K562 (cell line): ENCODE measurements at regions not wholly inside any gene's neighbourhood (a gene's known extent, or its start where the extent isn't known, plus 50 kb on each side); places are given as distances from the start of the nearest gene placed in this dataset.

Experiments
- ATF2 ChIP-seq: sonication (generic); formaldehyde crosslinking; IDR thresholded peaks from 2 replicates; pipeline ENCODE4 v1.8.1; 2022; ENCODE audit warnings: missing genetic modification reagents
- ATF3 ChIP-seq, 2 experiments: fragments of 450-650 bp in 1 of 2; sonication (generic) in 1 of 2; formaldehyde crosslinking in 1 of 2; IDR thresholded peaks in 1 of 2; conservative IDR thresholded peaks in 1 of 2; 2 replicates each; pipeline versions ENCODE4 v1.6.1 to v1.8.1; 2016 to 2023; ENCODE audit warnings: mild to moderate bottlenecking in 2 of 2, moderate library complexity in 2 of 2, inconsistent platforms in 1 of 2, missing genetic modification reagents in 1 of 2
- CREB5 ChIP-seq: fragments of 250-450 bp; sonication (Bioruptor Pico); IDR thresholded peaks from 2 replicates; pipeline ENCODE4 v1.5.0; 2020; ENCODE audit warnings: mild to moderate bottlenecking
- EGR1 ChIP-seq: fragments of 450-650 bp; conservative IDR thresholded peaks from 2 replicates; pipeline ENCODE4 v1.6.1; 2017; ENCODE audit warnings: mild to moderate bottlenecking
- FOXO4 ChIP-seq: fragments of 450-650 bp; formaldehyde crosslinking; IDR thresholded peaks from 2 replicates; pipeline ENCODE4 v1.4.0; 2020; ENCODE audit warnings: mild to moderate bottlenecking, moderate library complexity
- GABPB1 ChIP-seq: sonication (generic); formaldehyde crosslinking; IDR thresholded peaks from 2 replicates; pipeline ENCODE4 v1.8.0; 2022; ENCODE audit warnings: mild to moderate bottlenecking, missing genetic modification reagents
- GTF2F1 ChIP-seq: IDR thresholded peaks from 2 replicates; pipeline ENCODE4 v1.6.1; 2011; ENCODE audit warnings: low read depth, low read length, improper control_type of control experiment
- HMBOX1 ChIP-seq: sonication (generic); IDR thresholded peaks from 2 replicates; pipeline ENCODE4 v1.6.1; 2016
- HMGXB4 ChIP-seq: sonication (generic); formaldehyde crosslinking; IDR thresholded peaks from 2 replicates; pipeline ENCODE4 v1.8.1; 2023; ENCODE audit warnings: mild to moderate bottlenecking, missing genetic modification reagents
- NFRKB ChIP-seq: fragments of 450-650 bp; IDR thresholded peaks from 2 replicates; pipeline ENCODE4 v1.6.1; 2016; ENCODE audit warnings: low read depth
- POLR2A ChIP-seq: fragments of 450-650 bp; conservative IDR thresholded peaks from 2 replicates; pipeline ENCODE4 v1.6.1; 2016
- ZC3H11A ChIP-seq: IDR thresholded peaks from 2 replicates; pipeline ENCODE4 v1.6.1; 2012; ENCODE audit warnings: low read depth, low read length, improper control_type of control experiment
- ZNF146 ChIP-seq: IDR thresholded peaks from one replicate; pipeline ENCODE4 v1.6.1; 2018; ENCODE audit warnings: missing compliant biosample characterization; ENCODE audit not compliant: unreplicated experiment
- ZNF407 ChIP-seq: fragments of 450-650 bp; IDR thresholded peaks from 2 replicates; pipeline ENCODE4 v1.6.1; 2016; ENCODE audit warnings: low read depth

- TF ChIP-seq HMGXB4 (no peak), EGR1 (no peak), ATF2 (CRISPR knock-in tag) (no peak), GTF2F1 (no peak), ZNF407 (no peak), ZC3H11A (no peak), FOXO4 (no peak), ATF3 (IDR thresholded peaks at IDR 0.05) (no peak), ATF3 (CRISPR knock-in tag; conservative IDR thresholded peaks at IDR 0.05) (no peak), NFRKB (no peak), HMBOX1 (no peak), ZNF146 (CRISPR knock-in tag) (no peak), POLR2A (no peak), CREB5 (no peak), GABPB1 (CRISPR knock-in tag) (no peak)
Measured at GRCh38 chrX:10797466-10797865, 177.1 kb upstream of the MID1 start.
